Mesenchymal stem cell (in vitro differentiated cells and primary cell): ENCODE measurements at regions not wholly inside any gene's neighbourhood (a gene's known extent, or its start where the extent isn't known, plus 50 kb on each side); places are given as distances from the start of the nearest gene placed in this dataset.

Experiments
- DNase-seq: peaks from one replicate; pipeline ENCODE4 v3.0.0-alpha.2; 2013
- H2AFZ ChIP-seq: one replicate; pipeline ENCODE4 v1.6.1; 2013; ENCODE audit warnings: low read depth, mild to moderate bottlenecking, control low read depth, inconsistent platforms, low read length, moderate library complexity
- H2AK5ac ChIP-seq: 2 replicates; pipeline ENCODE4 v1.6.1; 2013; ENCODE audit warnings: low read length, moderate library complexity, mild to moderate bottlenecking, inconsistent platforms; ENCODE audit not compliant: severe bottlenecking
- H2BK120ac ChIP-seq: one replicate; pipeline ENCODE4 v1.6.1; 2013; ENCODE audit warnings: low read depth, mild to moderate bottlenecking, inconsistent platforms, low read length, moderate library complexity
- H2BK12ac ChIP-seq, 2 experiments: one replicate each; pipeline ENCODE4 v1.6.1; 2013; ENCODE audit warnings: inconsistent platforms in 2 of 2, low read length in 2 of 2, mild to moderate bottlenecking in 2 of 2, moderate library complexity in 2 of 2, control low read depth in 1 of 2
- H2BK15ac ChIP-seq: one replicate; pipeline ENCODE4 v1.6.1; 2013; ENCODE audit warnings: mild to moderate bottlenecking, low read depth, inconsistent platforms; ENCODE audit not compliant: poor library complexity, severe bottlenecking
- H2BK5ac ChIP-seq: 2 replicates; pipeline ENCODE4 v1.6.1; 2013; ENCODE audit warnings: low read depth, mild to moderate bottlenecking, low read length, control low read depth, inconsistent platforms; ENCODE audit not compliant: poor library complexity, severe bottlenecking
- H3K14ac ChIP-seq, 2 experiments: one replicate each; pipeline ENCODE4 v1.6.1; 2013; ENCODE audit warnings: inconsistent platforms in 2 of 2, low read length in 2 of 2, control low read depth in 1 of 2, mild to moderate bottlenecking in 1 of 2, moderate library complexity in 1 of 2
- H3K18ac ChIP-seq, 2 experiments: one replicate each; pipeline ENCODE4 v1.6.1; 2013; ENCODE audit warnings: inconsistent platforms in 2 of 2, low read length in 2 of 2, control low read depth in 1 of 2, low read depth in 1 of 2, mild to moderate bottlenecking in 1 of 2
- H3K23ac ChIP-seq, 2 experiments: one replicate each; pipeline ENCODE4 v1.6.1; 2013; ENCODE audit warnings: inconsistent platforms in 2 of 2, low read length in 2 of 2, mild to moderate bottlenecking in 2 of 2, moderate library complexity in 2 of 2, control low read depth in 1 of 2
- H3K27ac ChIP-seq: 2 replicates; pipeline ENCODE4 v1.5.1; 2013; ENCODE audit warnings: mild to moderate bottlenecking, moderate library complexity, low read length, control low read depth, inconsistent platforms; ENCODE audit not compliant: poor library complexity, severe bottlenecking
- H3K27me3 ChIP-seq, 2 experiments: 2 replicates each; pipeline versions ENCODE4 v1.6.1 to v1.7.0; 2013; ENCODE audit warnings: low read length in 2 of 2, mild to moderate bottlenecking in 2 of 2, moderate library complexity in 2 of 2, control low read depth in 1 of 2, inconsistent platforms in 1 of 2; ENCODE audit not compliant: control insufficient read depth in 1 of 2, insufficient read depth in 1 of 2
- H3K36me3 ChIP-seq, 2 experiments: 2 replicates each; pipeline versions ENCODE4 v1.6.1 to v1.7.0; 2013; ENCODE audit warnings: low read length in 2 of 2, control low read depth in 1 of 2, inconsistent platforms in 1 of 2, low read depth in 1 of 2, mild to moderate bottlenecking in 1 of 2; ENCODE audit not compliant: insufficient read depth in 2 of 2, control insufficient read depth in 1 of 2
- H3K4ac ChIP-seq, 2 experiments: one replicate each; pipeline ENCODE4 v1.6.1; 2013; ENCODE audit warnings: inconsistent platforms in 2 of 2, low read length in 2 of 2, mild to moderate bottlenecking in 2 of 2, moderate library complexity in 2 of 2, control low read depth in 1 of 2, low read depth in 1 of 2
- H3K4me1 ChIP-seq: 2 replicates; pipeline ENCODE4 v1.6.1; 2013; ENCODE audit warnings: low read depth, low read length, control low read depth; ENCODE audit not compliant: control insufficient read depth, insufficient read depth
- H3K4me2 ChIP-seq: 2 replicates; pipeline ENCODE4 v1.6.1; 2013; ENCODE audit warnings: low read length, mild to moderate bottlenecking, inconsistent platforms; ENCODE audit not compliant: poor library complexity, severe bottlenecking
- H3K4me3 ChIP-seq, 2 experiments: 2 replicates each; pipeline versions ENCODE4 v1.5.1 to v1.7.0; 2013; ENCODE audit warnings: low read length in 2 of 2, mild to moderate bottlenecking in 2 of 2, control low read depth in 1 of 2, low read depth in 1 of 2; ENCODE audit not compliant: insufficient read depth in 1 of 2
- H3K79me1 ChIP-seq: replicated peaks from 2 replicates; pipeline ENCODE4 v1.6.1; 2013; ENCODE audit warnings: mild to moderate bottlenecking, control low read depth, low read length, inconsistent platforms; ENCODE audit not compliant: poor library complexity, severe bottlenecking
- H3K9ac ChIP-seq: 2 replicates; pipeline ENCODE4 v1.7.0; 2013; ENCODE audit warnings: mild to moderate bottlenecking, low read length, moderate library complexity
- H3K9me3 ChIP-seq: 2 replicates; pipeline ENCODE4 v1.7.0; 2013; ENCODE audit warnings: mild to moderate bottlenecking, low read length; ENCODE audit not compliant: control insufficient read depth
- H4K8ac ChIP-seq: one replicate; pipeline ENCODE4 v1.6.1; 2013; ENCODE audit warnings: inconsistent platforms, mild to moderate bottlenecking, low read length, moderate library complexity
- H4K91ac ChIP-seq: one replicate; pipeline ENCODE4 v1.6.1; 2013; ENCODE audit warnings: mild to moderate bottlenecking, low read length, inconsistent platforms
- WGBS: methylation state at CpG from one replicate; pipeline ENCODE4 v1.1.7; 2013; ENCODE audit warnings: mixed read lengths; 5-methylcytosine and 5-hydroxymethylcytosine counted together

GRCh38 chr2:216279459-216279858 is 92.8 kb downstream of the MARCHF4 start:
- H3K36me3 ChIP-seq = peaks cover 0 to 4% of the 10 kb centered on the region in 2 experiments
- no peak overlapping the region for H3K14ac ChIP-seq
- H2BK120ac ChIP-seq = no peak overlapping the region
- H3K4me2 ChIP-seq = no peak overlapping the region
- 73% methylated on average over 3 of the region's 3 CpGs for WGBS
- no peak overlapping the region for H4K8ac ChIP-seq
- peak overlapping the region in 1 of 2 experiments; percentile 17 for H3K4ac ChIP-seq
- peaks cover 5% of the 10 kb centered on the region for H3K4me1 ChIP-seq
- H2AK5ac ChIP-seq = no peak overlapping the region
- H2AFZ ChIP-seq = no peak overlapping the region
- H3K9me3 ChIP-seq = no peaks in the 10 kb centered on the region
- no peak overlapping the region for H2BK15ac ChIP-seq
- DNase-seq = peak; percentile 33
- H4K91ac ChIP-seq = no peak overlapping the region
- H3K27ac ChIP-seq = no peak overlapping the region
- no peak overlapping the region for H2BK12ac ChIP-seq
- no peak overlapping the region for H3K18ac ChIP-seq
- H3K4me3 ChIP-seq = peak overlapping the region in 1 of 2 experiments; percentile 28
- H2BK5ac ChIP-seq = no peak overlapping the region
- H3K23ac ChIP-seq = no peak overlapping the region
- peak overlapping the region; percentile 69 for H3K9ac ChIP-seq
- no peaks in the 10 kb centered on the region for H3K79me1 ChIP-seq
- H3K27me3 ChIP-seq = no peaks in the 10 kb centered on the region

DNA sequence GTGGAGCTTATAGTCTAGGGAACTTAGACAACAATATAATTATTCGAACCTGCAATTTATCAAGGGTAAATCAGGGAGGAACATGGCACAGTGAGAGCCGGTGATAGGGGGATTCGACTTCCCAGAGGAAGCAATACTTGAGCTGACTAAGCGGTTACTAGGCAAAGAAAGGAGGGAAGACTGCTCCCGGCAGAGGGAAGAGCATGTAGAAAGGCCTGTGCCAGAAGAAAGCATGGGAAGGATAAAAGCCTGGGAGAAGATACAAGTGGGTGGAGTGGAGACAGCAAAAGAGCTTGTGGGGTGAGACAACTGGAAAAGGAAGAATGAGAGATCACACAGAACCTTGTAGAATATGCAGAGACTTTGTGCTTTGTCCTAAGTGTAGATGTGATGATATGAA is 93.3 kb downstream of the MARCHF4 start:
- Histone ChIP-seq H4K91ac (no peak overlapping the region), H3K18ac (peak overlapping the region in 1 of 2 experiments; percentile 28), H3K14ac (no peak overlapping the region), H3K27me3 (peaks cover 0 to 1% of the 10 kb centered on the region in 2 experiments), H2AFZ (no peak overlapping the region), H2AK5ac (no peak overlapping the region), H3K9ac (peak overlapping the region; percentile 69), H3K23ac (no peak overlapping the region), H3K9me3 (no peaks in the 10 kb centered on the region), H3K27ac (no peak overlapping the region), H3K79me1 (no peaks in the 10 kb centered on the region), H4K8ac (no peak overlapping the region), H2BK15ac (no peak overlapping the region), H3K4me3 (peak overlapping the region in 1 of 2 experiments; percentile 28), H2BK120ac (no peak overlapping the region), H2BK5ac (no peak overlapping the region), H2BK12ac (no peak overlapping the region), H3K36me3 (peaks cover 0 to 4% of the 10 kb centered on the region in 2 experiments), H3K4me2 (no peak overlapping the region), H3K4ac (no peak overlapping the region), H3K4me1 (peaks cover 5% of the 10 kb centered on the region)
- WGBS = 87% methylated on average over 5 of the region's 5 CpGs
- no peak for DNase-seq

- no peak for DNase-seq
- Histone ChIP-seq H3K9me3 (no peaks in the 10 kb centered on the region), H2BK120ac (no peak overlapping the region), H3K4me1 (no peaks in the 10 kb centered on the region), H3K27ac (no peak overlapping the region), H2BK5ac (no peak overlapping the region), H2AFZ (no peak overlapping the region), H3K4ac (no peak overlapping the region), H2BK12ac (no peak overlapping the region), H2BK15ac (no peak overlapping the region), H3K79me1 (no peaks in the 10 kb centered on the region), H3K18ac (no peak overlapping the region), H3K9ac (no peak overlapping the region), H4K8ac (no peak overlapping the region), H3K14ac (no peak overlapping the region), H3K27me3 (peaks cover 0 to 13% of the 10 kb centered on the region in 2 experiments), H3K4me2 (no peak overlapping the region), H4K91ac (no peak overlapping the region), H3K4me3 (no peak overlapping the region), H3K36me3 (peaks cover 0 to 4% of the 10 kb centered on the region in 2 experiments), H2AK5ac (no peak overlapping the region), H3K23ac (no peak overlapping the region)
- WGBS = 88% methylated on average over 2 of the region's 2 CpGs
Measured at GRCh38 chr2:216275890-216276289, 96.4 kb downstream of the MARCHF4 start.

GRCh38 chr2:216274194-216274840 is 98.0 kb downstream of the MARCHF4 start:
- Histone ChIP-seq H2BK120ac (no peak overlapping the region), H3K4me1 (no peaks in the 10 kb centered on the region), H3K79me1 (no peaks in the 10 kb centered on the region), H3K27ac (no peak overlapping the region), H3K4me3 (no peak overlapping the region), H3K23ac (no peak overlapping the region), H3K4me2 (no peak overlapping the region), H2BK12ac (no peak overlapping the region), H2AFZ (no peak overlapping the region), H3K9ac (peak overlapping the region; percentile 40), H3K36me3 (peaks cover 0 to 4% of the 10 kb centered on the region in 2 experiments), H3K4ac (no peak overlapping the region), H3K9me3 (no peaks in the 10 kb centered on the region), H2BK15ac (no peak overlapping the region), H3K27me3 (peaks cover 0 to 13% of the 10 kb centered on the region in 2 experiments), H2AK5ac (no peak overlapping the region), H2BK5ac (no peak overlapping the region), H4K91ac (no peak overlapping the region), H3K18ac (no peak overlapping the region), H4K8ac (no peak overlapping the region), H3K14ac (no peak overlapping the region)
- WGBS = 96% methylated on average over 3 of the region's 4 CpGs
- DNase-seq = no peak
